ENCODE measurements at regions not wholly inside any gene's neighbourhood (a gene's known extent, or its start where the extent isn't known, plus 50 kb on each side); places are given as distances from the start of the nearest gene placed in this dataset.

- Mint-ChIP-seq H3K4me3 (ENCODE audit: unreplicated experiment) (no peak overlapping the region), H3K27ac (ENCODE audit: unreplicated experiment) (no peak overlapping the region), H3K27me3 (ENCODE audit: unreplicated experiment) (no peaks in the 10 kb centered on the region), H3K4me1 (ENCODE audit: low read depth, unreplicated experiment) (peaks cover 9% of the 10 kb centered on the region), H3K36me3 (ENCODE audit: unreplicated experiment) (no peaks in the 10 kb centered on the region), H3K9me3 (ENCODE audit: unreplicated experiment) (no peaks in the 10 kb centered on the region)
- TF ChIP-seq CTCF (IDR thresholded peaks at IDR 0.05; ENCODE audit: partially characterized antibody, unreplicated experiment), result no peak
- DNase-seq, result no peak
These were observed 458.3 kb upstream of the CITED2 start for GRCh38 chr6:139832493-139833305.

- Mint-ChIP-seq H3K36me3 (ENCODE audit: unreplicated experiment) (no peaks in the 10 kb centered on the region), H3K4me1 (ENCODE audit: low read depth, unreplicated experiment) (peaks cover 9% of the 10 kb centered on the region), H3K9me3 (ENCODE audit: unreplicated experiment) (no peaks in the 10 kb centered on the region), H3K27me3 (ENCODE audit: unreplicated experiment) (no peaks in the 10 kb centered on the region), H3K27ac (ENCODE audit: unreplicated experiment) (no peak overlapping the region), H3K4me3 (ENCODE audit: unreplicated experiment) (no peak overlapping the region)
- peak; percentile 60 for DNase-seq
- TF ChIP-seq CTCF (IDR thresholded peaks at IDR 0.05; ENCODE audit: partially characterized antibody, unreplicated experiment), result no peak
These were observed 455.1 kb upstream of the CITED2 start for GRCh38 chr6:139829576-139829975.

GRCh38 chr6:139828751-139829519 lies 454.5 kb upstream of the CITED2 start:
- Mint-ChIP-seq H3K27me3 (ENCODE audit: unreplicated experiment) (no peaks in the 10 kb centered on the region), H3K36me3 (ENCODE audit: unreplicated experiment) (no peaks in the 10 kb centered on the region), H3K4me1 (ENCODE audit: low read depth, unreplicated experiment) (peaks cover 9% of the 10 kb centered on the region), H3K4me3 (ENCODE audit: unreplicated experiment) (no peak overlapping the region), H3K9me3 (ENCODE audit: unreplicated experiment) (no peaks in the 10 kb centered on the region), H3K27ac (ENCODE audit: unreplicated experiment) (no peak overlapping the region)
- no peak for TF ChIP-seq CTCF (IDR thresholded peaks at IDR 0.05; ENCODE audit: partially characterized antibody, unreplicated experiment)
- DNase-seq, result no peak

GRCh38 chr6:139825935-139826374 lies 451.5 kb upstream of the CITED2 start:
- no peaks in the 10 kb centered on the region for H3K36me3 Mint-ChIP-seq (ENCODE audit: unreplicated experiment)
- no peaks in the 10 kb centered on the region for H3K27me3 Mint-ChIP-seq (ENCODE audit: unreplicated experiment)
- no peaks in the 10 kb centered on the region for H3K9me3 Mint-ChIP-seq (ENCODE audit: unreplicated experiment)
- no peak for TF ChIP-seq CTCF (IDR thresholded peaks at IDR 0.05; ENCODE audit: partially characterized antibody, unreplicated experiment)
- H3K4me3 Mint-ChIP-seq (ENCODE audit: unreplicated experiment), result no peak overlapping the region
- DNase-seq, result no peak
- H3K4me1 Mint-ChIP-seq (ENCODE audit: low read depth, unreplicated experiment), result peaks cover 9% of the 10 kb centered on the region
- no peak overlapping the region for H3K27ac Mint-ChIP-seq (ENCODE audit: unreplicated experiment)

GRCh38 chr6:139824864-139825263 lies 450.4 kb upstream of the CITED2 start:
- DNase-seq, result no peak
- Mint-ChIP-seq H3K4me1 (ENCODE audit: low read depth, unreplicated experiment) (peaks cover 7% of the 10 kb centered on the region), H3K9me3 (ENCODE audit: unreplicated experiment) (no peaks in the 10 kb centered on the region), H3K27me3 (ENCODE audit: unreplicated experiment) (peaks cover 2% of the 10 kb centered on the region), H3K27ac (ENCODE audit: unreplicated experiment) (no peak overlapping the region), H3K4me3 (ENCODE audit: unreplicated experiment) (no peak overlapping the region), H3K36me3 (ENCODE audit: unreplicated experiment) (no peaks in the 10 kb centered on the region)
- no peak for TF ChIP-seq CTCF (IDR thresholded peaks at IDR 0.05; ENCODE audit: partially characterized antibody, unreplicated experiment)

Data from glutamatergic neuron (in vitro differentiated cells).